ENCODE measurements at regions not wholly inside any gene's neighbourhood (a gene's known extent, or its start where the extent isn't known, plus 50 kb on each side); places are given as distances from the start of the nearest gene placed in this dataset.

GRCh38 chr9:13744261-13744901, 464.9 kb upstream of the MPDZ start:
- DNase-seq = no peak

GRCh38 chr9:13737885-13738284, 458.4 kb upstream of the MPDZ start:
- no peak for DNase-seq

- no peak for DNase-seq
These were observed 455.7 kb upstream of the MPDZ start for GRCh38 chr9:13735181-13735580.

GRCh38 chr9:13734601-13735000, 455.1 kb upstream of the MPDZ start:
- no peak for DNase-seq

- DNase-seq = no peak
These were observed 452.8 kb upstream of the MPDZ start for GRCh38 chr9:13732290-13732689.

GRCh38 chr9:13731637-13732036, 452.1 kb upstream of the MPDZ start:
- DNase-seq = no peak

- no peak for DNase-seq
These were observed 450.5 kb upstream of the MPDZ start for GRCh38 chr9:13729955-13730354.

- DNase-seq = no peak
These were observed 449.7 kb upstream of the MPDZ start for GRCh38 chr9:13728917-13729811.

- DNase-seq = no peak
These were observed 448.6 kb upstream of the MPDZ start for GRCh38 chr9:13728131-13728530.

- DNase-seq = no peak
These were observed 447.3 kb upstream of the MPDZ start for GRCh38 chr9:13726746-13727145.

- no peak for DNase-seq
These were observed 446.0 kb upstream of the MPDZ start for GRCh38 chr9:13725516-13725915.

GRCh38 chr9:13721481-13722235, 442.2 kb upstream of the MPDZ start:
- DNase-seq = no peak

GRCh38 chr9:13719981-13720676, 440.6 kb upstream of the MPDZ start:
- no peak for DNase-seq

- no peak for DNase-seq
These were observed 440.0 kb upstream of the MPDZ start for GRCh38 chr9:13719446-13719845.

- DNase-seq = no peak
These were observed 439.0 kb upstream of the MPDZ start for GRCh38 chr9:13718539-13718938.

GRCh38 chr9:13718086-13718485, 438.6 kb upstream of the MPDZ start:
- DNase-seq = no peak

GRCh38 chr9:13717322-13718054, 438.0 kb upstream of the MPDZ start:
- no peak for DNase-seq

GRCh38 chr9:13716601-13717321, 437.3 kb upstream of the MPDZ start:
- no peak for DNase-seq

GRCh38 chr9:13716090-13716489, 436.6 kb upstream of the MPDZ start:
- no peak for DNase-seq

- no peak for DNase-seq
These were observed 435.9 kb upstream of the MPDZ start for GRCh38 chr9:13715430-13715829.
